Ovary (tissue), 7 donors: ENCODE measurements at regions not wholly inside any gene's neighbourhood (a gene's known extent, or its start where the extent isn't known, plus 50 kb on each side); places are given as distances from the start of the nearest gene placed in this dataset.
"Not testable (repeated sequence)": the region's sequence is repeated elsewhere in the genome, so short reads cannot be mapped to it uniquely, and the experiment has no call there.

Experiments used
- DNase-seq, 5 donors: peaks; one replicate each; pipeline ENCODE4 v3.0.0-alpha.2; 2019 to 2020
- H3K27ac ChIP-seq, 2 donors: fragments of 200-600 bp; one replicate each; pipeline versions ENCODE4 v1.5.1 to v1.8.0; 2019 to 2022
- H3K27me3 ChIP-seq: fragments of 200-600 bp; one replicate; pipeline ENCODE4 v1.8.0; 2022
- H3K36me3 ChIP-seq: fragments of 200-600 bp; sonication (generic); one replicate; pipeline ENCODE4 v1.5.1; 2019
- H3K4me1 ChIP-seq: one replicate; pipeline ENCODE4 v1.8.1; 2013; ENCODE audit warnings: mild to moderate bottlenecking, moderate library complexity; ENCODE audit not compliant: insufficient read depth
- H3K4me3 ChIP-seq: fragments of 200-600 bp; sonication (generic); one replicate; pipeline ENCODE4 v1.5.1; 2017
- H3K9me3 ChIP-seq, 2 donors: fragments of 200-600 bp in 1 of 2; sonication (generic) in 1 of 2; one replicate each; pipeline versions ENCODE4 v1.5.1 to v1.8.1; 2013 to 2019; ENCODE audit warnings: mild to moderate bottlenecking in 1 of 2, moderate library complexity in 1 of 2
- EP300 ChIP-seq: sonication (generic); formaldehyde crosslinking; IDR thresholded peaks from one replicate; pipeline ENCODE4 v1.6.1; 2017; ENCODE audit warnings: antibody characterized with exemption
- POLR2A ChIP-seq: fragments of 450-650 bp; IDR thresholded peaks from one replicate; pipeline ENCODE4 v1.6.1; 2017; ENCODE audit warnings: antibody characterized with exemption, mild to moderate bottlenecking, moderate library complexity
- WGBS, 3 donors: extraction: QIAGEN DNeasy Blood & Tissue Kit in 1 of 3; methylation state at CpG; one replicate each; pipeline versions ENCODE4 v1.1.5 to v1.1.7; 2013 to 2017; 5-methylcytosine and 5-hydroxymethylcytosine counted together
- intact Hi-C, 4 donors: fragments of 100-400 bp; cut with DNase I; formaldehyde crosslinking; loops; one replicate each; pipeline versions ENCODE4 v1.11.0 to v1.15.1; 2022 to 2023
- TF ChIP-seq, protein P1 (sequence below), 3 donors: fragments of 450-650 bp in 2 of 3; fragments of 200-600 bp in 1 of 3; IDR thresholded peaks; one replicate each; pipeline versions ENCODE4 v1.5.1 to v1.8.0; 2016 to 2022; ENCODE audit warnings: antibody characterized with exemption in 3 of 3, mild to moderate bottlenecking in 1 of 3
- donor health status: DM: no; HTN: no; CAD: no; lungs with moderate emphysema.
- donor health status: DM: no; HTN: no; CAD: no.
- donor health status: Bipolar disorder and iron deficiency.
- donor health status: DM: no; HTN: no; CAD: no.
- donor health status: DM: yes; HTN: yes; CAD: no.

DNA sequence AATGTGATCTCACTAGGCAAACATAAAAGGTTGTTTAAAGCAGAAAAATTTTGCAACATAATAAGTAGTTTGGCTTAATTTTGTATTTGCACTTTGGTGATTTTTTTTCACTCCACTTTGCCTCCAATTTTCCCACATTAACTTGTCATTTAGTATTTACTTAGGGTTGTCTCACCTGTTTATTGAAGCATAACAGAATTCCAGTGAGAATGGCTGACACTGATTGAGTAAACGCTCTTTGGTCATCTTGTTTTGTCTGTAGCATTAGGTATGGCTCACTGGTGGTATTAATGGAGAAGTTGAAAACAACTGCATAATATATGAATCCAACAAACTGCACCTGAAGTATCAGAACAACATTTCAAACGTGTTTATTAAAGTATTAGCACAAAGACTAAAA, 799.5 kb upstream of the ADGRL3 start:
- H3K4me3 ChIP-seq: no peak overlapping the region
- TF ChIP-seq EP300 (no peak), POLR2A (no peak)
- TF ChIP-seq, protein P1, sequence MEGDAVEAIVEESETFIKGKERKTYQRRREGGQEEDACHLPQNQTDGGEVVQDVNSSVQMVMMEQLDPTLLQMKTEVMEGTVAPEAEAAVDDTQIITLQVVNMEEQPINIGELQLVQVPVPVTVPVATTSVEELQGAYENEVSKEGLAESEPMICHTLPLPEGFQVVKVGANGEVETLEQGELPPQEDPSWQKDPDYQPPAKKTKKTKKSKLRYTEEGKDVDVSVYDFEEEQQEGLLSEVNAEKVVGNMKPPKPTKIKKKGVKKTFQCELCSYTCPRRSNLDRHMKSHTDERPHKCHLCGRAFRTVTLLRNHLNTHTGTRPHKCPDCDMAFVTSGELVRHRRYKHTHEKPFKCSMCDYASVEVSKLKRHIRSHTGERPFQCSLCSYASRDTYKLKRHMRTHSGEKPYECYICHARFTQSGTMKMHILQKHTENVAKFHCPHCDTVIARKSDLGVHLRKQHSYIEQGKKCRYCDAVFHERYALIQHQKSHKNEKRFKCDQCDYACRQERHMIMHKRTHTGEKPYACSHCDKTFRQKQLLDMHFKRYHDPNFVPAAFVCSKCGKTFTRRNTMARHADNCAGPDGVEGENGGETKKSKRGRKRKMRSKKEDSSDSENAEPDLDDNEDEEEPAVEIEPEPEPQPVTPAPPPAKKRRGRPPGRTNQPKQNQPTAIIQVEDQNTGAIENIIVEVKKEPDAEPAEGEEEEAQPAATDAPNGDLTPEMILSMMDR (IDR thresholded peaks at IDR 0.05): no peak
- H3K36me3 ChIP-seq: no peaks in the 10 kb centered on the region
- no peaks in the 10 kb centered on the region for H3K9me3 ChIP-seq
- H3K27ac ChIP-seq: no peak overlapping the region
- H3K4me1 ChIP-seq: no peaks in the 10 kb centered on the region
- intact Hi-C loops: no loop called here
- no peaks in the 10 kb centered on the region for H3K27me3 ChIP-seq
- WGBS, 3 donors: 62 to 65% (median 65%) methylated on average over 2 of the region's 2 CpGs
- no peak for DNase-seq

- 0 to 82% (median 44%) methylated on average over 1 of the region's 1 CpG for WGBS, 3 donors
- Histone ChIP-seq H3K9me3 (no peaks in the 10 kb centered on the region), H3K4me1 (no peaks in the 10 kb centered on the region), H3K27me3 (no peaks in the 10 kb centered on the region), H3K4me3 (no peak overlapping the region), H3K36me3 (no peaks in the 10 kb centered on the region), H3K27ac (no peak overlapping the region)
- TF ChIP-seq, protein P1 (IDR thresholded peaks at IDR 0.05): no peak
- TF ChIP-seq EP300 (no peak), POLR2A (no peak)
- intact Hi-C loops: no loop called here
- DNase-seq: no peak
These were observed 796.1 kb upstream of the ADGRL3 start for GRCh38 chr4:60404027-60404426.

GRCh38 chr4:60422439-60422838, 777.7 kb upstream of the ADGRL3 start:
- Histone ChIP-seq H3K36me3 (no peaks in the 10 kb centered on the region), H3K27ac (no peak overlapping the region), H3K4me1 (no peaks in the 10 kb centered on the region), H3K4me3 (no peak overlapping the region), H3K9me3 (no peaks in the 10 kb centered on the region), H3K27me3 (no peaks in the 10 kb centered on the region)
- DNase-seq: no peak
- 71 to 86% (median 81%) methylated on average over 4 of the region's 4 CpGs for WGBS, 3 donors
- intact Hi-C loops: no loop called here
- TF ChIP-seq, protein P1 (IDR thresholded peaks at IDR 0.05): no peak
- TF ChIP-seq POLR2A (no peak), EP300 (no peak)

DNA sequence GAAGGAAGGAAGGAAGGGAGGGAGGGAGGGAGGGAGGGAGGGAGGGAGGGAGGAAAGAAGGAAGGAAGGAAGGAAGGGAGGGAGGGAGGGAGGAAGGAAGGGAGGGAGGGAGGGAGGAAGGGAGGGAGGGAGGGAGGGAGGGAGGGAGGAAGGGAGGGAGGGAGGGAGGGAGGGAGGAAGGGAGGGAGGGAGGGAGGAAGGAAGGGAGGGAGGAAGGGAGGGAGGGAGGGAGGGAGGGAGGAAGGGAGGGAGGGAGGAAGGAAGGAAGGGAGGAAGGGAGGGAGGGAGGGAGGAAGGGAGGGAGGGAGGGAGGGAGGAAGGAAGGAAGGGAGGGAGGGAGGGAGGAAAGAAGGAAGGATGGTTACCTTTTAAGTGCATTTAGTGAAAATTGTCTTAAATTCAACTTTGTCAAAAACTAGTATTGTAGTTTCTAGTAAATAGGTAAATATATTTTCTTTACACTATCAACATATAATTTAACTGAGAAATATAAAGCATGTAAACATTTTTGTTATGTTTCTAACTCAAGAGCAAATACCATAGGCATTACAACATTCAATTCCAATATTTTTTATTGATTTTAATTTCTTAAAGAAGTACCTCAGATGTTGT, 776.4 kb upstream of the ADGRL3 start:
- H3K36me3 ChIP-seq, intact Hi-C loops, H3K4me3 ChIP-seq: not testable (repeated sequence)

GRCh38 chr4:60432911-60433310, 767.2 kb upstream of the ADGRL3 start:
- intact Hi-C loops: no loop called here
- WGBS, 3 donors: 74 to 82% (median 81%) methylated on average over 1 of the region's 1 CpG
- no peak for DNase-seq
- Histone ChIP-seq H3K27me3 (no peaks in the 10 kb centered on the region), H3K4me3 (no peak overlapping the region), H3K36me3 (no peaks in the 10 kb centered on the region), H3K27ac (no peak overlapping the region), H3K9me3 (no peaks in the 10 kb centered on the region), H3K4me1 (no peaks in the 10 kb centered on the region)
- TF ChIP-seq POLR2A: no peak
- TF ChIP-seq, protein P1 (IDR thresholded peaks at IDR 0.05): no peak
- no peak for TF ChIP-seq EP300

More for the DNA sequence above, 776.4 kb upstream of the ADGRL3 start:
- not testable (repeated sequence) for H3K9me3 ChIP-seq, H3K27me3 ChIP-seq, H3K4me1 ChIP-seq, H3K27ac ChIP-seq, DNase-seq
